NAMALWA (cell line): ENCODE measurements at regions not wholly inside any gene's neighbourhood (a gene's known extent, or its start where the extent isn't known, plus 50 kb on each side); places are given as distances from the start of the nearest gene placed in this dataset.
"Not testable (repeated sequence)": the region's sequence is repeated elsewhere in the genome, so short reads cannot be mapped to it uniquely, and the experiment has no call there.

ENCODE experiments used
- DNase-seq: peaks from one replicate; pipeline ENCODE4 v3.0.0-alpha.2; 2015; ENCODE audit warnings: low spot score

DNA sequence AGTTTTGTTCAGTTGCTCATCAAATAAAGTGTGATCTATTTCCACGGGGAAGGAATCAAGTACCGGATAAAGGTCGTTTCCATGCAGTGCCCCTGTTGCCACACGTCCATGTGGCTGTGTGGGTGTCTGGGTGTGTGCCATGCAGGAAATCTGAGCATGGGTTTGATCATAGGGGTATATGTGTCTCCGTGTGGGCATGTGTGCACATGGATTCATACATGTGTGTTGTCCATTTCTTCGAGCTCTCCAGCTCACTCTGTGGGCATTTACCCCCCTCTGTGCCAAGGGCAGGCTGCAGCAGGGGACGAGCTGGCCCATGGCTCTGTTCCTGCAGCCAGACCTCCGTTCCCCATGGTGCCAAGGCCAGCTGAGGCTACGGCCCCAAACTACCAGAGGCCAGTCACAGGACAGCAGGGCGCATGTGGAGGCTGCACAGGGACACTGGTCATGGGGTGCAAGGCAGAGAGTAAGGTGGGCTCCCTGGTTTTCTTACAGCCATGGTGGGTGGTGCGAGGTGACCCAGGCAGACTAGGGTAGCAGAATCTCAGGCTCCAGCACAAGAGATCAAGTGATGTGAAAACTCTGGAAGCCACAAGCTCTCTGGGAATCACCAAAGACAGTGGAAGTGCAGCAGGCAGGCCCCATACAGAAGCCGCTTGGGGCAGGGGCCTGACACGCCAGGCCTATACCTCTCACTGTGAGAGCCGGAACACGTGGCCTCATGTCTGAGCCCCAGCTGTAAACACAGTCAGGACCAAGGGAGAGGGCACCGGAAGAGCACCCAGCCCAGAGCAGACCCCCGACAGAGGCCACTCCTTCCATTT, 66.4 kb upstream of the RAB6C start:
- no peak for DNase-seq

DNA sequence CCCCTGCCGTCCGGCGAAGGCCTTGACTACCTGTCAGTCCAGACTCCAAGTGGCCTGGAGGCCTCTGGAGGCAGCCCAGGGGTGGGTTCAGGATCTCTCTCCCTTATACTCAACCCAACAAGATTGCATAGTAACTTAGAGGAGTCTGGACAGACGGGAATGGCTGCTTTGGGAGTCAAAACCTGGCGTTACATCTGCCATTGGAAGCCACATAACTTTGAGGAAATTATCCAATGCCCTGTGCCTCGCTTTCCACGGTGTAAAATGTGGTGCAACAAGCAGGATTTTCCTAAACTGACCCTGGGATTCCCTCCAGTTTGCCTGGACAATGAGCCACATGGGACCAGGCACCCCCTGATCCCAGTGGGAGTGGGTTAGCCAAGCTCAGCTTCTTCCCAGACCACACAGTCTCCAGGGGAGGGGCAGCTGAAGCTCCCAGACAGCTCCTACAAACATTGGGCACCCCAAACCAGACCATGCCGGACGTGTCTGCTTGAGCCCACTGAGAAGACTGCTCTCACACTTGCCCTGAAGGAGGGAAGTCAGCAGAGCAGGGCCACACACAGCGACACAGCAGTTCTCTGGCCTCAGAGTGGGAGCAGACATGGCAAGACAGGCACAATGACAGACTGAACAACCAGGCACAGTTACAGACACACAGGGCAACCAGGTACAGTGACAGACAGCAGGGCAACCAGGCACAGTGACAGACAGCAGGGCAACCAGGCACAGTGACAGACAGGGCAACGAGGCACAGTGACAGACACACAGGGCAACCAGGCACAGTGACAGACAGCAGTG, 65.6 kb upstream of the RAB6C start:
- DNase-seq = no peak

DNA sequence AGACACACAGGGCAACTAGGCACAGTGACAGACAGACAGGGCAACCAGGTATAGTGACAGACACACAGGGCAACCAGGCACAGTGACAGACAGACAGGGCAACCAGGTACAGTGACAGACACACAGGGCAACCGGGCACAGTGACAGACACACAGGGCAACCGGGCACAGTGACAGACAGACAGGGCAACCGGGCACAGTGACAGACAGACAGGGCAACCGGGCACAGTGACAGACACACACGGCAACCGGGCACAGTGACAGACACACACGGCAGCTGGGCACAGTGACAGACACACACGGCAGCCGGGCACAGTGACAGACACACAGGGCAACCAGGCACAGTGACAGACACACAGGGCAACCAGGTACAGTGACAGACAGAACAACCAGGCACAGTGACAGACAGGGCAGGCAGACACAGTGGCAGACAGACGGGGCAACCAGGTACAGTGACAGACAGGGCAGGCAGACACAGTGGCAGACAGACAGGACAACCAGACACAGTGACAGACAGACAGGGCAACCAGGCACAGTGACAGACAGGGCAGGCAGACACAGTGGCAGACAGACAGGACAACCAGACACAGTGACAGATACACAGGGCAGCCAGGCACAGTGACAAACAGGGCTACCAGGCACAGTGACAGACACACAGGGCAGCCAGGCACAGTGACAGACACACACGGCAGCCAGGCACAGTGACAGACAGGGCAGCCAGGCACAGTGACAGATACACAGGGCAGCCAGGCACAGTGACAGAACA, 64.7 kb upstream of the RAB6C start:
- no peak for DNase-seq

DNA sequence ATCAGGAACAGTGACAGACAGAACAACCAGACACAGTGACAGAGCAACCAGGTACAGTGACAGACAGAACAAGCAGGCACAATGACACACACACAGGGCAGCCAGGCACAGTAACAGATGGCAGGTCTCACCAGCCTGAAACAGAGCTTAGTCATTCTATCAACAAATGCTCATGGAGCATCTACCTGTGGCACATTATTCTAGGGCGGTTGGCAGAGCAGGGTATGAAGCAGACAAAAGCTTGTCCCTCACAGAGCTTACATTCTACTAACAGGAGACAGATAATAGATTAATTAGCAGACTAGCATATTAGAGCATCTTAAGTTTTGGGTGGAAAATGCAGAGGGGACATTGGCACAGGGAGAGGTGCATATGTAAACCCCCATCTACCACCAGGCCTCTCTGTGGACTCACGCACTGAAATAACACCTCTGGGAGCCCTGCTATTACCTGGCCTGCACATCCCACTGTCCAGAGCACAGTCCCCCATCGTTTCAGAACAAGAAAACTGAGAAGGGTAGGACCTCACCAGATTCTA, 64.1 kb upstream of the RAB6C start:
- no peak for DNase-seq

DNA sequence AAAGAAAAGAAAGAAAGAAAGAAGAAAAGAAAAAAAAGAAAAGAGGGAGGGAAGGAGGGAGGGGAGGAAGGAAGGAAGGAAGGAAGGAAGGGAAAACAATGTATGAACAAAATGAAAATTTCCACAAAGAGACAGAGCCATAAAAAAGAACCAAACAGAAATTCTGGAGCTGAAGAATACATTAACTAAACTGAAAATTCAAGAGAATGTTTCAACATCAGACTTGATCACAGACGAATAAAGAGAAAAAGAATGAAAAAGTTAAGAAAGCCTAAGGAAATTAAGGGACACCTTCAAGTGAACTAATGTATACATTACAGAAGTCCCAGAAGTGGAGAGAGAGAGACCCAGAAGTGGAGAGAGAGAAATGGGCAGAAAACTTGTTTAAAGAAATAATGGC, 60.9 kb upstream of the RAB6C start:
- DNase-seq = no peak

DNA sequence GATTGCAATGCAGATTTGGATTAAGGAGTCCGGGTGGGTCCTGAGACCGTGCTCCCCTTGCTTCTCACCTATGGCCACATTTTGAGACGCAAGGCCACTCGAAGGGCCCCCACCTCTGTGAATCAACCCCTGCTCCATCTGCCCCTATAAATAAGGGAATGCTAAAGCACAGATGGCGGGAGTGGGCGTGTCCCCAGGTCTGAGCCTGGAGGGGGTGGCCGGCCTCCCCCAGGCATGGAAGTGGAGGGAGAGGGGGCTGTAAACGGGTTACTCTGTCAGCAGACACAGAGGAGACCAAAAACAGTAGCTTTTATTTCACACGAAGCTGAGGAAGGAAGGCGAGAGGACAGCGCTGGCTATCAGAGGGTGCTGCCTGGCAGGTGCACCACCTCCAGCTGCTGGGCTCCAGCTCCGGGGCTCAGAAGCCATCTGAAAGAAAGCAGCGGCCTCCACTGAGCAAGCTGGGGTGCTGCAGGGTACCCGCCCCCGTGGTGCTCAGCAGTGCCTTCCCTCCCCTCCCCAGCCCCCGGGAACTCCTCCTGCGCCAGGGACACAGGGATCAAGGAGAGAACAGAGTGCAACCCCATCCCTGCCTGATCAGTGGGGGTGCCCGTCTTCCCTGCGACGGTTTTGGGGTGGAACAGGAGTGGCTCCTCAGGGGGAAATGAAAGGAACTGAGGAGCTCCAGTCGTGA, 56.7 kb upstream of the RAB6C start:
- DNase-seq = peak; percentile 15

DNA sequence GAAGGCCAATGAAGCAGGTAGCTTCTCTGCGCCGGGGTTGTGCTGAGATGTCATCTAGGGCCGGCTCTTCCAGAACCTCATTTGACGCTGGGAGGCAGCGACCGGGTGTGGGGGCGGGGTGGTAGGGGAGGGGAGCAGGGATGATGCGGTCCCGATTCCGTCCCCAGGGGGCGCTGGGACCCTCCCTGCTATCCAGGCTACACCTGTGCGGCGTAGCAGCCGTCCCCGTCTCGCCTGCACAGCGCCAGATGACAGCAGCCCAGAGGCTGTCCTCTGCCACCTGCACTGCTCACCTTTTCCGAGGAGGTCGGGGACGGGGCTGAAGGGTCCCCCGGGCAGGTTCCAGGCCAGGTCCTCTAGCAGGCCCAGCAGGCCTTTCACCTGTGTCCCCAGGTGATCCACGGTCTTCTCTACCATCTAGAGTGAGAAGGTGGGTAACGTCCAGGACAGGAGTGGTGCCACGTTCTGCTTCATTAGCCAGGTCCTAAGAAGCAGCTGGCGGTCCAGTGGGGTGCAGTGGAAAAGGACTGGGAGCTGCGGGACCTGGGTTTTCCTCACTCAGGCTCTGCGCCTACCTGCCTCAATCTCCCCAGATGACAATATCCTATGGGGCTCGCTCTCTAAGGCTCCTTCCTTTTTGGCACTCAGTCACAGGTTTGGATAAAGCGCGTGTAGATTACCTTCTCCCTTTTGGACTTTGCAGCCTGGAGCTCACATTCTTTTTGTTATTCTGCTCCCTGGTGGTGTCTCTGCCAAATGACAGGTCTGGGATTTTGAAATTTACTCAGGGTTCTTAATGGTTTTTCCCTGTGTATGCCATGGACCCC, 56.0 kb upstream of the RAB6C start:
- peak; percentile 59 for DNase-seq

DNA sequence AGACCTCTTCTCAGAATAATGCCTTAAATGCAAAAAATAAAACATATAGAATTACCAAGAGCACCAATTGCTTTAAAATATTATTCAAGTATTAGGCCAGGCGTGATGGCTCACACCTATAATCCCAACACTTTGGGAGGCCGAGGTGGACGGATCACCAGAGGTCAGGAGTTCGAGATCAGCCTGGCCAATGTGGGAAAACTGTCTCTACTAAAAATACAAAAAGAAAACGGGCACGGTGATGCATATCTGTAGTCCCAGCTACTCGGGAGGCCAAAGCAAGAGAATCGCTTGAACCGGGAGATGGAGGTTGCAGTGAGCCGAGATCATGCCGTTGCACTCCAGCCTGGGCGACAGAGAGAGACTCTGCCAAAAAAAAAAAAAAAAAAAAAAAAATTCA, 55.4 kb upstream of the RAB6C start:
- DNase-seq = not testable (repeated sequence)

DNA sequence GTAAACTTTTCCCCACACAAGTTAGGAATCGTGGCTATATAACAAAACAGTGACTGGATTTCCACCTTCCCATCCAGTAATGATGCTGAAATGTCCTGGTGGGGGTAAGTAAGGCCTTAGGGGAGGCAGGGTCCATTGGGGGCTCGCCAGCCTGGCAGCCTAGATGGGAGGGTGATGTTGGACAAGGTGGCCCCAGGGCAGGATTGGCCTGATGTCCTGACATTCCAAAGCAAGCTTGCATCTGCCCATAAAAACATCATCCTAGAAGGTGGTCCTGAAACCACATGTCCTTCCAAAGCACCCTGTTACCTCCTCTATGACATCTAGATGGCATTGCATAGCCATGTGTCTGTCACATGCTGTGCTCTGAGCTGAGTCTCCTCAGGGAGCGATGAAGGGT, 54.1 kb upstream of the RAB6C start:
- no peak for DNase-seq

DNA sequence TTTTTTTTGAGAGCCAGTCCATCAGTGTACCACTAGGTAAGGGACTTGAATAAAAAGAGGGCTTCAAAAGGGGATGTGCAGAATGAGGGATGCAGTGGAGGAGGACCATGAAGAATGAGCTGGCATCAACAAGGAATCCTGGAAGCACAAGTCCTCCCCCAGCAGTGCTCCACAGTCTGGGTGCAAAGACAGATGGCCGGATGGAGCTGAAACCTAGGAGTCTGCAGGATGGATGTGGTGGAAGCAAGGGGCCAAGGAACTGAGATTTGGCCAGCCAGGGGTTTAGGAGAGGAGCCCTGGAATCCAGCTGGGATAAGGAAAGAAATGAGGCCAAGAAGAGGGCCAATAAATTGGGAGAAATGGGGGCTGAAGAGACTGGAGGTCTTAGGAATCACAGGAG, 51.8 kb upstream of the RAB6C start:
- DNase-seq = no peak

DNA sequence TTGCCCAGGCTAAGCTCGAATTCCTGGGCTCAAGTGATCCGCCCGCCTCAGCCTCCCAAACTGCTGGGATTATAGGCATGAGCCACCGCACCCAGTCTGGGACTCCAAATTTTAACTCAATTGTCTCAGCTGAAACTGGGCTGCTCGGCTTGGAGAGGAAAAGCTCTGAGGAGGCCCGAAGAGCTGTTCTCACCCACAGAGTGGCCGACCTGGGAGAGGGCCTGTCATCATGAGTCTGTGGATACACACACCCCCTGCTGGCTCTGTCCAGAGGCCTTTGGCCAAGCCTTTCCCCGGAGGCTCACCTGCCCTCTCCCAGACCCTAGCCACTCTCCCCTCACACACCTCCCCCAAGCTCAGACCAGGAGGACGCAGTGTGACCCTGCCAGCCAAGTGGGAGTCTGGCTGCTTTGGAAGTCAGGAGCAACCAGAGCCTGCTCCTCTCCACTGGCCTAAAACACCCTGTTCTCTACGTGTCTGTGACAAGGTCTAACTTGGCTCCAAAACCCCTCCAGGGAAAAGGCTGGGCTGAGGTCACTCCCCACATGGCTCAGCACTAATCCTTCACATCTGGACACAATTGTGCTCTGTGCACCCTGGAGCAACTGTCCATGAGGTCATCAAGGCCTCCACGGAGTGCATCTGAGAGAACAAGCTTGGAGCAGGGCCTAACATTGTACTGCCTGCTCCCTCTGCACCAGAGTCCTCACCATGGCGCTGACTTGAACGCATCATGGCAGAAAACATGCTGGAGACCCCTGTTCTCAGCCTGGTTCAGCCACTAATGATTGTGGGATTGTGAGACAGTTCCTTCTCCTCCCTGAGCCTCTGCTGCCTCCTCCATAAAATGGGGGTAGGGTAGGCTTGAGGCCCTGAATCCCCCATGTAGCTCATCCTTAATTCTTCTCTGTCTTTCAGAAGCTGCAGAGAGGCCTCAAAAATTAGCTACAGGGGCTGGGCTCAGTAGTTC, 49.9 kb upstream of the RAB6C start:
- no peak for DNase-seq
